Ishikawa (cell line): ENCODE measurements at regions not wholly inside any gene's neighbourhood (a gene's known extent, or its start where the extent isn't known, plus 50 kb on each side); places are given as distances from the start of the nearest gene placed in this dataset.

ENCODE experiments used
- CEBPB ChIP-seq: IDR thresholded peaks from 2 replicates; pipeline ENCODE4 v1.6.1; 2012
- CREB1 ChIP-seq: IDR thresholded peaks from 2 replicates; pipeline ENCODE4 v1.6.1; 2012; ENCODE audit warnings: low read depth
- EGR1 ChIP-seq: IDR thresholded peaks from 2 replicates; pipeline ENCODE4 v1.6.1; 2012
- EP300 ChIP-seq: IDR thresholded peaks from 2 replicates; pipeline ENCODE4 v1.6.1; 2012; ENCODE audit warnings: borderline replicate concordance
- FOXM1 ChIP-seq: IDR thresholded peaks from 2 replicates; pipeline ENCODE4 v1.6.1; 2012; ENCODE audit warnings: low read depth, borderline replicate concordance
- NFIC ChIP-seq: IDR thresholded peaks from 2 replicates; pipeline ENCODE4 v1.6.1; 2012
- RAD21 ChIP-seq: IDR thresholded peaks from 2 replicates; pipeline ENCODE4 v1.6.1; 2012; ENCODE audit warnings: low read depth
- TAF1 ChIP-seq: IDR thresholded peaks from 2 replicates; pipeline ENCODE4 v1.6.1; 2012; ENCODE audit warnings: low read depth, mild to moderate bottlenecking
- TCF12 ChIP-seq: IDR thresholded peaks from 2 replicates; pipeline ENCODE4 v1.6.1; 2012; ENCODE audit warnings: low read depth
- TEAD4 ChIP-seq: IDR thresholded peaks from 2 replicates; pipeline ENCODE4 v1.6.1; 2012
- YY1 ChIP-seq: IDR thresholded peaks from 2 replicates; pipeline ENCODE4 v1.6.1; 2012; ENCODE audit warnings: low read depth
- ZBTB7A ChIP-seq: IDR thresholded peaks from 2 replicates; pipeline ENCODE4 v1.6.1; 2012; ENCODE audit warnings: low read depth
- TF ChIP-seq, protein P1 (sequence below): IDR thresholded peaks from 2 replicates; pipeline ENCODE4 v1.6.1; 2012
- TF ChIP-seq, protein P2 (sequence below): IDR thresholded peaks from 2 replicates; pipeline ENCODE4 v1.6.1; 2012; ENCODE audit warnings: low read depth, mild to moderate bottlenecking
- TF ChIP-seq, protein P3 (sequence below): IDR thresholded peaks from 2 replicates; pipeline ENCODE4 v1.6.1; 2012

DNA sequence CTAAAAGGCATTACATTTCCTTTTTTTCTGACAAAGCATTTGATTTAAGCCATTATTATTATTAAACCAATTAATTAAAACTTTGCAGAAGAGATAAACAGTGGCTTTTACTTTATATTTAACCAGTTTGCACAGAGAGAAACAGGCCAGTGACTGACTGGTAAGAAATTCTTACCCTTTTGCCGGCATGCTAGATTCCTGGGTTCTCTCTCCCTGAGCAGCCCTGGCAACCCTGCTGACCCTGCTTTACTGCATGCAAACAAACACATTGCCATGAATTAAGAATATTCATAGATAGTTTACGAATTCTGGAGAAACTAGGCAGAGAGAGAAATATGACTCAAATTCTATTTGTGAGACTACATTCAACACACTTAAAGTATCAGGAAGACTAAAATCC is 1381.4 kb upstream of the IGFBP7 start:
- TF ChIP-seq NFIC: no peak
- TF ChIP-seq CREB1: no peak
- TF ChIP-seq, protein P1, sequence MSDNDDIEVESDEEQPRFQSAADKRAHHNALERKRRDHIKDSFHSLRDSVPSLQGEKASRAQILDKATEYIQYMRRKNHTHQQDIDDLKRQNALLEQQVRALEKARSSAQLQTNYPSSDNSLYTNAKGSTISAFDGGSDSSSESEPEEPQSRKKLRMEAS: no peak
- TF ChIP-seq FOXM1: no peak
- TF ChIP-seq, protein P2, sequence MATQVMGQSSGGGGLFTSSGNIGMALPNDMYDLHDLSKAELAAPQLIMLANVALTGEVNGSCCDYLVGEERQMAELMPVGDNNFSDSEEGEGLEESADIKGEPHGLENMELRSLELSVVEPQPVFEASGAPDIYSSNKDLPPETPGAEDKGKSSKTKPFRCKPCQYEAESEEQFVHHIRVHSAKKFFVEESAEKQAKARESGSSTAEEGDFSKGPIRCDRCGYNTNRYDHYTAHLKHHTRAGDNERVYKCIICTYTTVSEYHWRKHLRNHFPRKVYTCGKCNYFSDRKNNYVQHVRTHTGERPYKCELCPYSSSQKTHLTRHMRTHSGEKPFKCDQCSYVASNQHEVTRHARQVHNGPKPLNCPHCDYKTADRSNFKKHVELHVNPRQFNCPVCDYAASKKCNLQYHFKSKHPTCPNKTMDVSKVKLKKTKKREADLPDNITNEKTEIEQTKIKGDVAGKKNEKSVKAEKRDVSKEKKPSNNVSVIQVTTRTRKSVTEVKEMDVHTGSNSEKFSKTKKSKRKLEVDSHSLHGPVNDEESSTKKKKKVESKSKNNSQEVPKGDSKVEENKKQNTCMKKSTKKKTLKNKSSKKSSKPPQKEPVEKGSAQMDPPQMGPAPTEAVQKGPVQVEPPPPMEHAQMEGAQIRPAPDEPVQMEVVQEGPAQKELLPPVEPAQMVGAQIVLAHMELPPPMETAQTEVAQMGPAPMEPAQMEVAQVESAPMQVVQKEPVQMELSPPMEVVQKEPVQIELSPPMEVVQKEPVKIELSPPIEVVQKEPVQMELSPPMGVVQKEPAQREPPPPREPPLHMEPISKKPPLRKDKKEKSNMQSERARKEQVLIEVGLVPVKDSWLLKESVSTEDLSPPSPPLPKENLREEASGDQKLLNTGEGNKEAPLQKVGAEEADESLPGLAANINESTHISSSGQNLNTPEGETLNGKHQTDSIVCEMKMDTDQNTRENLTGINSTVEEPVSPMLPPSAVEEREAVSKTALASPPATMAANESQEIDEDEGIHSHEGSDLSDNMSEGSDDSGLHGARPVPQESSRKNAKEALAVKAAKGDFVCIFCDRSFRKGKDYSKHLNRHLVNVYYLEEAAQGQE: no peak
- TF ChIP-seq YY1: no peak
- TF ChIP-seq, protein P3, sequence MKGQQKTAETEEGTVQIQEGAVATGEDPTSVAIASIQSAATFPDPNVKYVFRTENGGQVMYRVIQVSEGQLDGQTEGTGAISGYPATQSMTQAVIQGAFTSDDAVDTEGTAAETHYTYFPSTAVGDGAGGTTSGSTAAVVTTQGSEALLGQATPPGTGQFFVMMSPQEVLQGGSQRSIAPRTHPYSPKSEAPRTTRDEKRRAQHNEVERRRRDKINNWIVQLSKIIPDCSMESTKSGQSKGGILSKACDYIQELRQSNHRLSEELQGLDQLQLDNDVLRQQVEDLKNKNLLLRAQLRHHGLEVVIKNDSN: no peak
- TF ChIP-seq ZBTB7A: no peak
- no peak for TF ChIP-seq CEBPB
- no peak for TF ChIP-seq RAD21
- TF ChIP-seq TCF12: no peak

DNA sequence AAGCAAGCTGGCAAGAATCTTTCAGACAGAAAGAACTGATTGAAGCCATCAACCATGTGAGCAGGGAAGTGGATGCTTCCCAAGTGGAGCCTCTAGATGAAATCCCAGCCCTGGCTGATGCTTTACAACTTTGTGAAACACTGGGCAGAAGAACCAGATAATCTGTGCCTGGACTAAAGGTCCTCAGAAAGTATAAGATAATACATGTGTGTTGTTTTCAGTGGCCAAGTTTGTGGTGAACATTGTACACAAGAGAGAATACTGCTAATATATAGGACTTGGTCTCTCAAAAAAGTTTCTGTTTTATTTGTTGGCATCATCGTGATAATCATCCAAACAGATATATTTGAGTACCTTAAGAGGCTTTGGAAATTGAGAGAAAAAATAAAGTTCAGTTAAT is 1367.8 kb upstream of the IGFBP7 start:
- TF ChIP-seq NFIC (no peak), TEAD4 (no peak), TCF12 (no peak), EGR1 (no peak), ZBTB7A (no peak), YY1 (no peak), FOXM1 (no peak), RAD21 (no peak), EP300 (no peak), CREB1 (no peak), TAF1 (no peak)
- TF ChIP-seq, protein P1: no peak
- TF ChIP-seq, protein P2: no peak

DNA sequence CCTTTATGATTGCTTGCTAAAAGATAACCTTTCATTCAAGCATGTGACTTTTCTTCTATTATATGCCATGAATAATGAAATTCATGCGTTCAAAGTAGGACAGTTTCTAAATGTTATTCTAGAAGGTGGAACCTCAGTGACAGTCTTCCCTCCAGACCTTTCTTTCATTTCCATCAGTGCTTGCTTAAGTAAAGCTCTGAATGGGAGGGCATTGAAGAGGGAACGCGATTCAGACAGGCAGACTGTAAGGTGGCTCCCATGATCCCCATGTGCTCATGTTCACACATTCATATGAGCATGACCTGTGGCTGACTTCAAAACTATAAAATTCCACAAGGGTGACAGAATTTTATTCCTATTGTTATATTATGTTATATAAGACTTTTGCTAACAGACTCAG is 1367.3 kb upstream of the IGFBP7 start:
- no peak for TF ChIP-seq CEBPB
- TF ChIP-seq, protein P3: no peak
- TF ChIP-seq TCF12: no peak

DNA sequence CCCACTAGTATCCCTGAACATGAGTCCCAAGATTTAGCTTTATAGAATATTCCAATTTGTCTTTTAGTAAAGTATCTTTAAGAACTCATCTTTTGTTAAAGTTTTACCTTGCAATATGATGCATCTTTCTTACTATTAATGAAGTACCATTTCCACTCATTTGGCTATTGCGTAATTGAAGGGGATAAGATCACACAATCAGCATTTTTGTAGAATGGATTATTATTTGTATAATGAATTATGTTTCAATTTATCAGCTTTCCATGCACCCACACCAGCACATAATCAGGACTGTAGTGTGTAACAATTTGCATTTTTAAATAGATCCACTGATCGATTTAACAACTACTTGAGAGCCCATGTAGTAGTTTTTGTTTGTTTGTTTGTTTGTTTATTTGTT is 1364.9 kb upstream of the IGFBP7 start:
- TF ChIP-seq TEAD4 (no peak), ZBTB7A (no peak), CEBPB (peak; percentile 67; the same call in 1 of the 2 replicates), FOXM1 (no peak), RAD21 (no peak), TCF12 (no peak)
- TF ChIP-seq, protein P1: no peak
- TF ChIP-seq, protein P2: no peak

DNA sequence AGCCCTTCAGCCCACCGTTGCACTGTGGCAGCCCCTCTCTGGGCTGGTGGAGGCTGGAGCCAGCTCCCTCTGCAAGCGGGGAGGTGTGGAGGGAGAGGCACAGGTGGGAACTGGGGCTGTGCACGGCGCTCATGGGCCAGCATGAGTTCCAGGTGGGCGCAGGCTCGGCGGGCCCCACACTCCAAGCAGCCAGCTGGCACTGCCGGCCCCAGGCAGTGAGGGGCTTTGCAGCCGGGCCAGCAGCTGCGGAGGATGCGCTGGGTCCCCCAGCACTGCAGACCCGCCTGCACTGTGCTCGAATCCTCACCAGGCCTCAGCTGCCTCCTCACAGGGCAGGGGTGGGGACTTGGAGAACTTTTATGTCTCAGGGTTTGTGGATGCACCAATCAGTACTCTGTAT is 1354.8 kb upstream of the IGFBP7 start:
- no peak for TF ChIP-seq TAF1
- TF ChIP-seq TEAD4: no peak
- TF ChIP-seq ZBTB7A: no peak
- no peak for TF ChIP-seq NFIC
- TF ChIP-seq RAD21: no peak
- no peak for TF ChIP-seq CEBPB
- no peak for TF ChIP-seq FOXM1
- no peak for TF ChIP-seq EP300
- no peak for TF ChIP-seq TCF12
- TF ChIP-seq, protein P1: no peak
- TF ChIP-seq, protein P2: no peak
- TF ChIP-seq, protein P3: no peak
- no peak for TF ChIP-seq CREB1
- TF ChIP-seq EGR1: no peak
- TF ChIP-seq YY1: no peak
